ELF-1 (cell line): ENCODE measurements at regions not wholly inside any gene's neighbourhood (a gene's known extent, or its start where the extent isn't known, plus 50 kb on each side); places are given as distances from the start of the nearest gene placed in this dataset.

ENCODE experiments used
- DNase-seq: peaks from one replicate; pipeline ENCODE4 v3.0.0-alpha.2; 2016; ENCODE audit warnings: low read depth, low spot score

DNA sequence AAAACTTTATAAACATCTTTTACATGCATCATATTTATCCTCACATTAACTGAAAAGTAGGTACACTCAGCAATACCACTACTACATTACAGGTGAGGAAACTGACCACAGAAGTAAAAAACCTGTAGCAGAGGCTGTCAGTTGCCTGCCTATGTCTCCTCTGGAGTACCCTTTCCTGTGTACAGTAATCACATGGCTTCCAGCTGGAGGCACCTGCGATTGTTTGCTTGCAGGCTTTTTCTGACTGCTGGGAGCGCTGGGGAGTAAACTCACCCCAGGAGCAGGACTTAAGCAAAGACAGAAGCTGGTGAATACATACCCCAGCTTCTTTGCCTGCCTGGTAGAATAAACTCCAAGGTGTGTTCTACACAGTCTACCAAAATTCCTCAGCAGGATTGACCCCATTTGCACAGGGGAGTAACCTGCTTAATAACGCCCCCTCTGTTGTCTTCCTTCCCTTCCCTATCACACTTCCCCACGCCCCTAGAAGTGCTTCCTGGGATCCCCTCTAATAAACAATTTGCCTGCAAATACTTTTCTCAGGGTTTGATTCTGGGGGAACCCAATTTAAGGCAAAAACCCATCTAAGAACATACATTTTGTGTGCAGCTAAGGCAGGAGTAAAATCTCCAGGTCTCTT is 138.9 kb downstream of the PTH2R start:
- no peak for DNase-seq

DNA sequence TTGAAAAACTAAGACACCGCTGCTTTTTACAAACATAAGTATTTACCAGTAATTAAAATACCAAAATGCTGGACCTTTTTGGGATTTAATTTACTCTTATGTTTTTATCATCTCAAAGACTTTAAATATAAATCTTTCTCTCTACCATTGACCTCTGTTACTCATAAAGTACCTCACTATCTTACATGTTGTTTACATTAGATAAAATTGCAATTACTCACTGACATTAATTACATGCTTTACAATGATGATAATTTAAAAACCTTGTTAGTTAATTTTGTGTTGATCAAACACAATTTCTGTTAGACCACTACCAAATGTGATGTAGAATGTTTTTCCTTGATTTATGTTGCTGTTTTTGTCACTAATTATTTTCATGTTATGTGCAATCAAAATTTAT is 139.5 kb downstream of the PTH2R start:
- DNase-seq = no peak

DNA sequence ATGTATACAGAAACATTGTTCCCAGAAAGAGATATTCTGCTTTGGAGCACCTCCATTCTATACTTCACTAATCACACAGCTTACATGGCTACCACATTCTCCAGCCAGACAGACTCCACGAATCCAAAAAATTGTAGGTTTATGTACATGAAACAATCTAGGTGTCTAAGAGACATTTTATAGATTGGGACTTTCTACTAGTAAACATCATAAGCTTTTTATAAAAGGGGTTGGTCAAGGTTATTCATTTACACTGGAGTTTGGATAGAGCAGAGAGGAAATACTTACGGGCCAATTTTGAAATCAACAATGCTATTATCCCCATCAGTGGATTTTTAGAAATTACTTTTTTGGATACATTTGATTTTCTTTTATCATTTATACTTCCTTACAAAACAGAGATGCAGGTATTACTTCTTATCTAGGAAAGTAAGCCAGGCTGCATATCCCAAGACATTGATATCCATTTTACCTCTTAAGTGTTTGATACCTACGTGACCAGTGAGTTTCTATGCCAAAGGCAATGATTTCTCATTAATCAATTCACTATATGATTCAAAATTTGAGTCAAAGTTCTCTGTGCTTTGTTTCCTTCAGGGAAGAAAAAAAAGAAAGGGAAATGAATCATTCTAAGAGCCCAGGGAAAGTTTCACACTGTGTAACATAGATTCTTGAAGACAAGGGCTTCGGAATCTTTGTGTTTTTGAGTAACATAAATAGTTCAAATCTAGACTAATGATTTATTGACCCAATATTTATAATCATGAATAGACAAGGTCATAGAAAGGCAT is 140.5 kb downstream of the PTH2R start:
- no peak for DNase-seq

DNA sequence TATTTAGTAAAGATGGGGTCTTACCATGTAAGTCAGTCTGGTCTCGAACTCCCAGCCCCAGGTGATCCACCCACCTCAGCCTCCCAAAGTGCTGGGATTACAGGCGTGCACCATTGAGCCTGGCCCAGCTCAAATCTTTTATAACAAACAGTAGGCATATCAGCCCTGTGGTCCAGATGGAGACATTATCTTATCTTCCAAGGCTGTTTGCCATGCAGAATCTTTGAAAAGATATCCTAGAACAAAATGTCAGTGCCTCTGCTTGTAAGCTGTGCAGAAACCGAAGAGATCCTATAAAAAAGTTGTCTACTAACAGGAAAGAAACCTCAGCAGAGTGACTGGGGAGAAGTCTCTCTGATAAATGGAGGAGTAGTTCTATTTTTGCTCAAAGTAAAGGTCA is 142.1 kb downstream of the PTH2R start:
- no peak for DNase-seq

DNA sequence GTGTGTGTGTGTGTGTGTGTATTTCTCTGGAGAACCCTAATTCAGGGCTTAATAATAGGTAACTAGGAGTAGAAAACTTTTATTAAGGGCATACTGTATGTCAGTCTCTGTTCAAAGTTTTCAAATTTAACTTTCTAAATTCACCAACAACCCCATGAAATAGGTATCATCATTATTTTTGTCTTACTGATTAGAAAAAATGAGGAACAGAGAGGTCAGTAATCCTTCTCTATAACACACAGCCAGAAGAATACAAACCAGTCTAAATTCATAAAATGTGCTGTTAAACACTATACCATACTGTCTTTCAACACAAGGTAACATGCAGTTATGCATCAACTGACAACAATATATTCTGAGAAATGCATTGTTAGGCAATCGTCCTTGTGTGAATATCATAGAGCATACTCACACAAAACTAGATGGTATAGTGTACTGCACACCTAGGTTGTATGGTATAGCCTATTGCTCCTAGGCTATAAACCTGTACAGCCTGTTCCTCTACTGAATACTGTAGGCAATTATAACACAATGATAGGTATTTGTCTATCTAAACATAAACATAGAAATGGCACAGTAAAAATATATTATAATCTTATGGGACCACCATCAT is 143.1 kb downstream of the PTH2R start:
- no peak for DNase-seq

DNA sequence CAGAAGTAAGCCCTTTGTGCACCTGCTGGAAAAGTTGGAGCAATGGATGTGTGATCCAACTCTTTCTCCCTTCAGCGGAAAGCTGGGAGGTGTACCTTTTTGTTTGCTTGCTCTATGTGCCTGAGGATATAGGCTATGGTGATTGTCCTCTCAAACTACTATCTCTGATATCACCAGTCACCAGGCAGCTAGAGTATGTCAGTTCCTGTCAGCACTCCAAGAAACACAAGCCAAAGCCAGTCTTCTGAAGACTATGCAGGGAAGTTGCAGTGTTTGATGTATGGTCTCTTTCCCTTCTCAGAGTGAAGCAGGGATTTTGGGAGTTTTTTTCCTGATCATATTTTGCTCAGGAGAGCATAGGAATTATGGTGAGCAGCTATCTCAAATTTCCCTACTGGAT is 146.4 kb downstream of the PTH2R start:
- no peak for DNase-seq

DNA sequence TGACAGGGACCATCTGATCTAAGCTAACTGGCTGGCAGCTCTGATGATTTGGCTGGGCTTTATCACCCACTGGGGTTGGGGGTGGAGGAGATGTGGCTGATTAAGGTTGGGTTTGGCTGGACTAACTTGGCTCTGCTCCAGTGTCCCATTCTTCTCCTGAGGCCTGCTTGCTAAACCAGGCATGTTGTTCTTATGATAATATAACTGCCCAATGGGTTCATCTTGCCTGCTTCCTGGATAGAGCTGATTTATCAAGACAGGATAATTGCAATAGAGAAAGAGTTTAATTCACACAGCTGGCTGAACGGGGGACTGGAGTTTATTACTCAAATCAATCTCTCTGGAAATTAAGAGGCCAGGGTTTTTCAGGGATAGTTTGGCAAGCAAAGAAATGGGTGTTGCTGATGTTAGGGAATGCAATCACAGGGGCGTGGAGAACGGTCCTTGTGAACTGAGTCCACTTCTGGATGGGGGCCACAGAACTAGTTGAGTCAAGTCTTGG is 150.4 kb downstream of the PTH2R start:
- no peak for DNase-seq

DNA sequence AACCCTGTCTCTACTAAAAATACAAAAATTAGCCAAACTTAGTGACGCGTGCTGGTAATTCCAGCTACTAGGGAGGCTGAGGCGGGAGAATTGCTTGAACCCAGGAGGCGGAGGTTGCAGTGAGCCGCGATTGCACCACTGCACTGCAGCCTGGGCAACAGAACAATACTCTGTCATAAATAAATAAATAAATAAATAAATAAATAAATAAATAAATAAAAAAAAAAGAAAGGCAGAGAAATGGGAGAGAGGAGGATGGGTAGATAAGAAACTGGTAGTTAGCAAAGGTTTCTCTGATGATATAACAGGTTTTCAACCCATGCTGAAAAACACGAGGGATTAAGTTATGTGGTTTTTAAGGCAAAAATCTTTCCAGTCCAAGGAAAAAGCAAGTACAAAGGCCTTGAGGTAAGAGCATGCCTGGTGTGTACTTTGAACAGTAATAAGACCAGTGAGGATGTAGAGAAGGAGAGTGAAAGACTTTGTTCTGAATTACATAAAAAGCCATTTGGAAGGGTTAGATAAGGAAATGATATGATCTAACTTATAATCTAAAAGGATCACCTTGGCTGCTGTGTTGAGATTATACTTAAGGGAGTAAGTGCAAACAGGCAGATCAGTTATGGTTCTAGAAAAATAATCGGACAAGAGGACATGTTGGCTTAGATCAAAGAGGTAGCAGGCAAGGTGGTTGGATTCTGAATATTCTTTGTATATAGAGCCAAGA is 159.3 kb downstream of the PTH2R start:
- no peak for DNase-seq

DNA sequence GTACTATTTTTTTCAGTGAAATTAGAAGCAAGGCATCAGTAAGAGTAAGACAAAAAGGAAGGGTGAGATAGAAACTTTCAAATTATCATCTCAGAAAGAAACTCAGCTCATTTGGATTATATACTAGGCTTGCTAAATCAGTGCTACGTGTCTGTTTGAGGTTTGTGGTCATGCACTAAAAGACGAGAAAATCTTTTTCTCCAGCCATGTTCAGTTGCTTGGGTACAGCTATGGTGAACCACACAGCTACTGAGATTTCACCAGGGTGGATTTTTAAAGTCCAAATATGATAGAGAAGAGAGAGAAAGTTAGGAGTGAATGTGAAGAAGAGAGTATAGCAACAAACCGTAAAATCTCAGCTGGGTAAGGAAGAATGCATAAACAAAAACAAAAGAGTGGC is 161.6 kb downstream of the PTH2R start:
- DNase-seq = no peak

DNA sequence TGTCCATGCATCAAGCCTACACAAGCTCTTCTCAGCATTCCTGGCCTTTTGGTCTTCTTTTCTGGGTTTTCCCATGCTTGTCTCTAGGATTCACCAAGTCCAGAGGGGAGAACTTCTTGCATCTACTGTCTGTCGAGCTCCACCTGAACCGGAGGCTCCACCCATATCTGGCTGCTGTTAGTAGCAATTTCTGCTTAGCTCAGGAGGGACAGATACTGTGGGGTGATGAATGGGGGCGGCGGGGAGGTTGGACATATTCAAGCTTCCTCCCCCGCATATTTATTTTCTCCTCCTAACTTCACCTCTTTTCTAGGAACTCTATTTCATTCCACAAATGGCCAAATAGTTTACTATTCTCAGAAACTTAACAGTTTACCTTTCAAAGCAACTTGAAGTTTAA is 163.5 kb downstream of the PTH2R start:
- no peak for DNase-seq

DNA sequence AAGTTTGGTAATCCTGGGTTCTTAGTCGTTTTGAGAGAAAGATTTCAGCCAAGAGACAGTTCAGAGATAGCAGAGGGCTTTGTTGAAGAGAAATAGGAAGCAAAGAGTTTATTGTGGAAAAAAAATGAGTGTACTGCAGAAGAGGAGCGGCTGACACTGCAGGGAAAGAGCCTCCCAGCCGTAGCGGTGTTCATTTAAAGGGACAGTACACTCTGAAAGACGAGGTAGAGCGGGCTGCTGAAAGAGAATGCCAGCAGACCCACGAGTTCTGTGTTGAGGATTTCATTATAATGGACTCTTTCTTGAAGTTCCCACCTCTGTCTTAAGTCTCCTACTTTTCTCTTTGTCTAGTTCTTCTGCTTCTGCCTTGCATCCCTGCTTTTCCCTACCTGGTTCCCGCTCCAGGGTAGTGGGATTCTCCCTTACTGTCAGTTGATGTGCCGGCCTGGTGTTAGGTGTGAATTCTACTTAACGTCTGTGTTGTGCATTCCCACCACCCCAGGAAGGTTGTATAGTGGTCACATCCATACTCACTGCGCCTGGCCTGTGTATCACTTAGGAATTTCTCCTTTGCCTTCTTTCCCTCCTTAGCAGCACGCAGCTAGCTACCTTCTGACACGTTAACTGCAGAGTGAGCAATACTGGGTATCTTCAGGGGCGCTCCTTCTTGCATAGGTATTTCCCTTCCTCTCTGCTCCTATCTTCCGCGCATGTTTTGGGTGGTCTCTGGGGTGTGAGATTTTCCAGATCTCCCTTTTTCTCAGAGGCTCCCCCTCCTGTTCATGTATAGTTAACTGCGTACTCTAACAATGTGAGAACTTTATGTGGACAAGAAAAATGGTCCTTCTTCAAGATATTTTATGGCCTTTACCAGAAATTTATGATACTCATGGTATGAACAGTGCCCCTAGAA is 164.5 kb downstream of the PTH2R start:
- peak; percentile 6 for DNase-seq

DNA sequence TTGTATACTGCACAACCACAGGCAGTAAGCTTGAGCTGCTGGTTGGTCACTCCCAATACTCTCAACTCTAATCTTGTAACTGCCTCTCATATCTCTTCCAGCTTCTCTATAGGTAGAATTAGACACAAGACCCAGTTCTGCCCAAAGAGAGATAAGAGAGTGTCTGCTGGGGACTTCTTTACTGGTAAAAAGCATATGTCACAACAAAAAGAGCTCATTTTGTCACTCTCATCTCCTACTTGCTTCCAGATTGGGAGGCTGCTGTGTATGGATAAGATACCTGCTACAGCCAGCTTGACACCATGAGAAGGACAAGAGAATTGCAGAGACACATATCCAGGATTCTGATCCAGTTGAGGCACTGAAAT is 165.2 kb downstream of the PTH2R start:
- no peak for DNase-seq

DNA sequence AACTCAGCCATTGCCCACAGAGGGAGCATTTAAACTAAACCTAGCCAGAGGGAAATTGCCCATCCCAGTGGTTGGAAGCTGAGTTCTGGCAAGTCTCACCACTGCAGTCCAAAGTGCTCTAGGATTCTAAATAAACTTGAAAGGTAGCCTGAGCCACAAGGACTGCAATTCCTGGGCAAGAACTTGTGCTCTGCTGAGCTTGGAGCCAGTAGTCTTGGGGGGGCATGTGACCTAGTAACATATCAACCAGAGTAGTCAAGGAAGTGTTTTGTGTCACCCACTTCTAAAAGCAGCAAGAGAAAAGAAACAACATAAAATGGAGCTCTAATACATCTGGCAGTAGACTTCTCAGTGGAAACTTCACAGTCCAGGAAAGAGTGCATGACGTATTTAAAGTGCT is 167.0 kb downstream of the PTH2R start:
- peak; percentile 9 for DNase-seq

DNA sequence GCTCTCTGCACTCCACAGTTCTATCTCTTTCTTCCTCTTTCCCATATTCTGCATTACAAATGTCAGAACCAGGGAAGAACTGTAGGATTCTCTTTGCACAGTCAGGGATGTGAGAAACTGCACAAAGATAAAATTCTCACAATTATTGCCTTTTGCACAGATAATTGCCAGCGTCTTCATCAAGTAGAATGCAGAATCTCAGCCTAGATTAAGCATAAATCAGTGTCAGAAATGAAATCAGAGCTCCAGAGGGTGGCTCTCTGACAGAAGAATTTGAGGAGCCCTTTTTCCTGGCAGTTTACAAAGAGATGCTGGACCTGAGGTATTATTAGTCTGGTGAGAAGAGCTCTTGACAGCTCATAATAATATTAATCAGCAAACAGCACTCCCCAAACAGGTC is 173.1 kb downstream of the PTH2R start:
- DNase-seq = no peak

DNA sequence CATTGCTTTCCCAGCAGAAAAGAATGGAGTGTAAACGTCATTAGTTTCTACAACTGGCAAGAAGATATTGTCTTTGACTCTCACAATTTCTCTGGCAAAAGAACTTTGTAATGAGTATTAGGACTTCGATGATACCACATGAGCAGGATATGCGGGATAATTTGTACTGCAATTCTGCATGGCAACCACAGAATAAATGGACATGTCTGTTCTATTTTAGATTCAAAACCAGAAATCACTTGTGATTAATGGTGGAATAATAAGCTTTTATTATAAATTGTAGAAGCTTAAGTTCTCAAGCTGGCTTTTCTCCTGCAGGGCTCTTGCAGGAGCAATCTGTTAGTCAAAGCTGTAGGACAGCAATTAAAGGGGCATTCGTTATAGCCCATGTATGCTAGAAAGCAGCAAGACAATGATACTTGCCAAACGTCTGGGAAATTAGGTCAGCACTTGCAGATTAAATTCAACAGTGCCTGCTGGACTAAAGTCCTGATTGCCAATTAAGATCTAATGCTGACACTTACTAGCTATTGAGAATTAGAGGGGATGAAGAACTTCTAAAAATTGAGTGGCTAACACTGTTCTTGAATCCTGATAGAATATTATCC is 177.9 kb downstream of the PTH2R start:
- no peak for DNase-seq

DNA sequence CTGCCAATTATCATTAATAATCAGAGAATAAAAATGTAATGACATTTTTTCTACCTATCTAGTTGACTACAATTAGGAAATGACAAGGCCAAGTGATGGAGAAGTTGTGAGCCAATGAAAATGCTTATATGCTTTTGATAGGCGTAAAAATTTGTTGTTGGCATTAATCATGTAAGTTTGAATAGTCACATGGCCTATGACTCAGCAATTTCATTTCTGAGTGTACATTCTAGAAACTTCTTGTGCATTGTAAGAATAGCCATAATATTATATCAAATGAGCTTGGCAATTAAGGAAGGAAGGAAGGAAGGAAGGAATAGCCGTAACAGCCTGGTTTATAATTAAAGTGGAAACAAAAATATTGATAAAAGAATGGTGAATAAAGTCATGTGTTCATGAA is 179.9 kb downstream of the PTH2R start:
- DNase-seq = no peak

DNA sequence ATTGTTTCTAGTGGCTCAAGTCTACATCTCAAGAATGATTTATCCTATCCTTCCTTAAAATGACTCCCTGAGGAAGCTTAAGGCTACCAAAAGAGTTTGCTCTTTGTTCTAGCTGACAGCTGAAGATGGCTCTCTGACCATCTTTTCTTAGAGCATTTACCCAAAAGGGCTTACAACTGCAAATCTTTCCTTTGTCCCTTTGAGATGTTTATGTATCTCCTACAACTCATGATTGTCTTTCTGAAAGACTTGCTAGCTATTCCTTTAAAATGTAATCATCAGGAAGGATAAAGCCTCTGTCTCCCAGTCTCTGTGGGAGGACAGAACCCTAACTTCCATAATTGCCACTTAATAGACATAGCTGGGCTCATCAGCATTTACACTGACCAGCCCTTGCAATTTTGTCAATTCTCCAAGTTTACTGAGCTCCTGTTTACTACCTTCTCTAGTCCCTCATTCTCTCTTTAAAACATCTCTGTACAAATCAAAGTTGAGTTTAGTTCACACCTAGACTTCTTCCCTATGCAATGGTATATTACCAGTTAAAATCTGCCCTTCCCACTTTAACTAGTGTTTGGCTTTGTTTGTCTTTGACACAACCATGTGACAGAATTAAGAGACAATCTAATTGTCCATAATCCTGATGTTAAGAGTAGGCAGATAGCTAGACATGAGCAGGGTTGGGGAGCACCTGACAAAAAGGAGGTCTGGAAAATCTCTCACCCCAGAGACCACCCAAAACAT is 188.2 kb downstream of the PTH2R start:
- DNase-seq = peak; percentile 8

DNA sequence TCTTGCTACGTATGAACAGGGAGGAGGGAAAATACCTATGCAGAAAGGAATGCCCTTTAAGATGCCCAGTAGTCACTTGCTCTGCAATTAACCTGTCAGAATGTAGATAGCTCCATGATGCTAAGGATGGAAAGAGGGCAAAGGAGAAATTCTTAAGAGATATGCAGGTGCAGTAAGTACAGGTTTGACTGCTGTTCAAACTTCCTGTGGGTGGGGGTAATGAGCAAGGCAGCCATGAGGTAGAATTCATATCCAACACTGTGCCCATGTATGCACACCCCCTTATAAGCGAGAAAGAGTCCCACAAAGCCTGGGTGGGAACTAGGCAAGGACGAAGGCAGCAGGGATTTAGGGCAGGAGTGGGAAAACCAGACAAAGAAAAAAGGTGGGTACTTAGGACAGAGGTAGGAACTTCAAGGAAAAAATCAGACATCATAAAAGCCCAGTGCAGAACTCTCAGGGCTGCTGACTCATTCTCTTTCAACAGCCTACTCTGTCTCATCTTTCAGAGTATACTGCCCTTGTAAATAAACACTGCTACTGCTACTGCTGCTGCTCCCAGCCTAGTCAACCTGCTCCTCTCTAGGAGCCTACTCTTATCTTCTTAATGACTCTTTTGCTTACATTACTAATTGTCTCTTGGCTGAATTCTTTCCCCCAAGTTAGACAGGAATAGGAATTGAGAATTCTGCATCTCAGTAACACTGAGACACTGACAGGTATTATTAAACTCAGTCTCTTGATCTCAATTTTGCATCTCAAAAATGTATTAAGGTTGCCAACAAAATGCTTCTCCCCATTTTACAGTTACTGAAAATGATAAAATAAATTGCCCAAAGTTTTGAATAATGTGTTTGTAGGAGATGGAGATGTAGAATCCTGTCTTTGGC is 189.0 kb downstream of the PTH2R start:
- DNase-seq = peak; percentile 20

DNA sequence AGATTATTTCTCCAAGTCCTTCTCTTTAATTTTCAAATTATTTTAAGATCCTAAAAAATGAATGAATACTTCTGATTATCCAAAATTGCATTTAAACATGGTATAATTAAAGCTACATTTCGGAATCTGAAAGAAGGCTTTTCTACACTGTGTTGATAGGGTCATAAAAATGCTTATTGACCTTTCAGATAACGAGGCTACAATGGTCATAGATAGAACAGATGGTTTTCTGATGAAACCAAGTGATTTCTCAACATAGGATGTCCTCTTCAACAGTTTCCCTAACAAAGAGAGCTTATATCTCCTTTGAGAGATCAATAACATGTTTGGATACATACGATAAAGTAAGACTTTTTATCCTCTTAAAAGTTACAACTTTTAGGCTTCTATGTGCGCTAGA is 201.1 kb downstream of the PTH2R start:
- no peak for DNase-seq
